ENCODE measurements at regions not wholly inside any gene's neighbourhood (a gene's known extent, or its start where the extent isn't known, plus 50 kb on each side); places are given as distances from the start of the nearest gene placed in this dataset.

DNA sequence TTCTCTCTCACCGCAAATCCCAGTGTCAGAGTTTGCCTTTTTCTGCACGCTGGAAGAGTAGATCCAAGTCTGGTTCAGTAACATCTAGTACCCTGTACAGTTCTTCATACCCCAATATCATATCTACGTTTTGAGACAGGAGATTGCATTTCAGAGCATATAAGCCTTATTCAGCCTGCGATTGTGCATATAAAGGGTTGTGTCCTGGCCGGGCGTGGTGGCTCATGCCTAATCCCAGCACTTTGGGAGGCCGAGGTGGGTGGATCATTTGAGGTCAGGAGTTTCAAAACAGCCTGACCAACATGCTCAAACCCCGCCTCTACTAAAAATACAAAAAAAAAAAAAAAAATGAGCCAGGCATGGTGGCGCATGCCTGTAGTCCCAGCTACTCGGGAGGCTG lies 104.9 kb downstream of the MTNR1B start:
- WGBS, result 80% methylated on average over 10 of the region's 10 CpGs
- intact Hi-C loops (cut with DNase I), result no loop called here
- Histone ChIP-seq H3K4me1 (no peaks in the 10 kb centered on the region), H3K4me3 (no peak overlapping the region), H3K27me3 (no peaks in the 10 kb centered on the region), H3K9me3 (no peaks in the 10 kb centered on the region), H3K36me3 (no peaks in the 10 kb centered on the region), H3K27ac (replicated peaks in 1 of 4) (no peak overlapping the region)
- TF ChIP-seq POLR2AphosphoS5 (IDR thresholded peaks at IDR 0.05), result no peak
- no peak for TF ChIP-seq EP300 (IDR thresholded peaks at IDR 0.05)
- TF ChIP-seq, protein P1, sequence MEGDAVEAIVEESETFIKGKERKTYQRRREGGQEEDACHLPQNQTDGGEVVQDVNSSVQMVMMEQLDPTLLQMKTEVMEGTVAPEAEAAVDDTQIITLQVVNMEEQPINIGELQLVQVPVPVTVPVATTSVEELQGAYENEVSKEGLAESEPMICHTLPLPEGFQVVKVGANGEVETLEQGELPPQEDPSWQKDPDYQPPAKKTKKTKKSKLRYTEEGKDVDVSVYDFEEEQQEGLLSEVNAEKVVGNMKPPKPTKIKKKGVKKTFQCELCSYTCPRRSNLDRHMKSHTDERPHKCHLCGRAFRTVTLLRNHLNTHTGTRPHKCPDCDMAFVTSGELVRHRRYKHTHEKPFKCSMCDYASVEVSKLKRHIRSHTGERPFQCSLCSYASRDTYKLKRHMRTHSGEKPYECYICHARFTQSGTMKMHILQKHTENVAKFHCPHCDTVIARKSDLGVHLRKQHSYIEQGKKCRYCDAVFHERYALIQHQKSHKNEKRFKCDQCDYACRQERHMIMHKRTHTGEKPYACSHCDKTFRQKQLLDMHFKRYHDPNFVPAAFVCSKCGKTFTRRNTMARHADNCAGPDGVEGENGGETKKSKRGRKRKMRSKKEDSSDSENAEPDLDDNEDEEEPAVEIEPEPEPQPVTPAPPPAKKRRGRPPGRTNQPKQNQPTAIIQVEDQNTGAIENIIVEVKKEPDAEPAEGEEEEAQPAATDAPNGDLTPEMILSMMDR (IDR thresholded peaks at IDR 0.05), result no peak
- TF ChIP-seq POLR2A (IDR thresholded peaks at IDR 0.05; ENCODE audit: low read depth), result no peak
- no peak for DNase-seq (ENCODE audit: extremely low spot score)

DNA sequence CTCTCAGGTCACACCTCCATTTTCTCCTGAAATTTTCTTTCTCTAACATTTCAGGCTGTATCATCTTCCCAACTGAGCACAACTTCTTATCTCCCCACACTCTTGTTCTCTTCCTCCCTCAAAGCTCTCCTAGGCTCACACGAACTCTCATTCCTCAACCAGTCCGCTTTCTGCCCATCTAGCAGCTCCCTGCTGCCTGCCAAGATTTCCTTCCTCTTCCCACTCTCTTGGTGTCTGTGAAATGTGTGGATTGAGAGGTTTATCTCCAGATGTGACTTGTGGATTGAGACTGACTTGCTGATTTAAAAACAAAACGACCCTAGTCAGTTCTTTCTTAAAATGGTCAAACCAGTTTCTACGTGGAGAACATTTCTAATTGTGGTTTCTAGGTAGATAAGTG lies 106.3 kb downstream of the MTNR1B start:
- no peak for DNase-seq (ENCODE audit: extremely low spot score)
- no peaks in the 10 kb centered on the region for H3K4me1 ChIP-seq
- no peaks in the 10 kb centered on the region for H3K9me3 ChIP-seq
- no peaks in the 10 kb centered on the region for H3K27me3 ChIP-seq
- WGBS, result 52% methylated on average over 4 of the region's 4 CpGs
- H3K36me3 ChIP-seq, result no peaks in the 10 kb centered on the region
- intact Hi-C loops (cut with DNase I), result no loop called here
- TF ChIP-seq EP300 (IDR thresholded peaks at IDR 0.05) (no peak), POLR2A (IDR thresholded peaks at IDR 0.05; ENCODE audit: low read depth) (no peak), POLR2AphosphoS5 (IDR thresholded peaks at IDR 0.05) (no peak)
- TF ChIP-seq, protein P1 (IDR thresholded peaks at IDR 0.05), result no peak
- no peak overlapping the region for H3K4me3 ChIP-seq
- H3K27ac ChIP-seq (replicated peaks in 1 of 4), result no peak overlapping the region

DNA sequence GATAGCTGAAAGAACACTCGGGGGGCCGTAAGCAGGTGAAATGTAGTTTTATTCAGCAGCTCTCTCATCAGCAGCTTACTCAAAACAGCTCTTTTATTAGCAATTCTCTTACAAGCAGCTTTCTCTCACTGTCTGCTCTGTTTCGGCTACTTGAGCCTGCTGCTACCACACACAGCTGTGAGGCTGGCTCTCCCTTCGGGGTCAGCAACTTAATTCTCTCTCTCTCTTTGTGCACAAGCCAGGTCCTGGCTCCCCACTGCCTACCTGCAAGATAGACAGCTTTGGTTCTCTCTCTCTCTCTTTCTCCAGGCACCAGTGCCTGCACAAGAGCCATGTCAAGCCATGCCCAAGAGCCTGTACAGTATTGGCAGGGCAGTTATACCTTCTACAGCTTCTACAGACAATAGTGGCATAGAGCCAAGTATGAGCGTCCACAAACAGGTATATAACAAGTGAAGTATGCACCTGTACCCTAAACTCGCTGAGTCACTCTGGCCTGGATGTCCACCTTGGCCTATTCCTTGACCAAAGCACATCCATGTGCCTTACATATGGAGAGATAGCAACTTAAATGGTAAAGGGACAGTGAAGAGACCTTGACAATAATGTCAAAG lies 110.8 kb downstream of the MTNR1B start:
- Histone ChIP-seq H3K9me3 (no peaks in the 10 kb centered on the region), H3K27ac (replicated peaks in 1 of 4) (no peak overlapping the region), H3K27me3 (no peaks in the 10 kb centered on the region), H3K36me3 (no peaks in the 10 kb centered on the region), H3K4me1 (no peaks in the 10 kb centered on the region), H3K4me3 (no peak overlapping the region)
- DNase-seq (ENCODE audit: extremely low spot score), result no peak
- 86% methylated on average over 6 of the region's 6 CpGs for WGBS
- TF ChIP-seq, protein P1 (IDR thresholded peaks at IDR 0.05), result no peak
- no peak for TF ChIP-seq EP300 (IDR thresholded peaks at IDR 0.05)
- TF ChIP-seq POLR2AphosphoS5 (IDR thresholded peaks at IDR 0.05), result no peak
- no peak for TF ChIP-seq POLR2A (IDR thresholded peaks at IDR 0.05; ENCODE audit: low read depth)
- intact Hi-C loops (cut with DNase I), result no loop called here

DNA sequence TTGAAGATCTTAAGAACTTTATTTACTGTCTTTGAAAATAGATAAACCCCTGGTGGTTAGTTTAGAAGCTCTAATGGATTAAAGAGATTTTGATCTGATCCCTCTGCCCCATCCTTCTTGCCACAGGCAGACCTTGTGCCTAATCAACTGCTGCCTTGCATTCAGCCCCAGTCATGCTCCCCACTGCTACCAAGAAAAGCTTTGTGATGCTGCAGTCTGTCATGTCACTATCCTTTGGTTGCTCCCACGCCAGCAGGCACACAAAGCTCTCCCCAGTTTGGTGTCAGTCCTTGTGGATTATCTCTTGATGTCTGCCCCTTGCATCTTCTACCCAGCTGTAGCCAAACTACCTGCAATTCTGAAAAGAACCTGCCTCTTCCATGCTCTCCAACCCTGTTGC lies 112.2 kb downstream of the MTNR1B start:
- intact Hi-C loops (cut with DNase I), result no loop called here
- DNase-seq (ENCODE audit: extremely low spot score), result no peak
- TF ChIP-seq POLR2AphosphoS5 (IDR thresholded peaks at IDR 0.05) (no peak), EP300 (IDR thresholded peaks at IDR 0.05) (no peak), POLR2A (IDR thresholded peaks at IDR 0.05; ENCODE audit: low read depth) (no peak)
- TF ChIP-seq, protein P1 (IDR thresholded peaks at IDR 0.05), result no peak
- Histone ChIP-seq H3K4me1 (no peaks in the 10 kb centered on the region), H3K27ac (replicated peaks in 1 of 4) (no peak overlapping the region), H3K9me3 (no peaks in the 10 kb centered on the region), H3K4me3 (no peak overlapping the region), H3K27me3 (no peaks in the 10 kb centered on the region), H3K36me3 (no peaks in the 10 kb centered on the region)
- 58% methylated on average over 1 of the region's 1 CpG for WGBS

DNA sequence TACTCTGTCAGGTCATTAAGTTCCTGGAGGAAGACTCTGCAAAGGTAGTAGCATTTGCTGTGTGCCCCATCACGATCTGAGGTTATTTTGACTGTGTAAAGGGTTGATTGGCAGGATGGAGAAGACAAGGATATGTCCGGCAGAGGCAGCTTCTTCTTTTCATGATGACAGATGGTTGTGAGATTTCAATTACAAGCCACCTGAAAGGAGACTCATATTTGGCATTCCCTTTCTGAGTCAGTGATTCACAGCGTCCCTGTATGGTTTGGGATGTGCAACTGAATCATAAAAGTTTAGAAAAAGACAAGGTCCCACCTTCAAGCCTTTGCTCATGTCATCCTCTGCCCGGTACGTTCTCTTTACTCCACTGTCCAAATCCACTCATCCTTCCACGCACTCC lies 113.4 kb downstream of the MTNR1B start:
- no peaks in the 10 kb centered on the region for H3K27me3 ChIP-seq
- 89% methylated on average over 6 of the region's 6 CpGs for WGBS
- intact Hi-C loops (cut with DNase I), result no loop called here

More for the DNA sequence above, 113.4 kb downstream of the MTNR1B start:
- Histone ChIP-seq H3K9me3 (no peaks in the 10 kb centered on the region), H3K4me3 (no peak overlapping the region), H3K27ac (replicated peaks in 1 of 4) (no peak overlapping the region), H3K36me3 (no peaks in the 10 kb centered on the region), H3K4me1 (no peaks in the 10 kb centered on the region)
- DNase-seq (ENCODE audit: extremely low spot score), result peak; percentile 45
- TF ChIP-seq POLR2A (IDR thresholded peaks at IDR 0.05; ENCODE audit: low read depth) (no peak), POLR2AphosphoS5 (IDR thresholded peaks at IDR 0.05) (no peak), EP300 (IDR thresholded peaks at IDR 0.05) (no peak)
- TF ChIP-seq, protein P1 (IDR thresholded peaks at IDR 0.05), result no peak

Measured in esophagus muscularis mucosa (tissue), 4 donors.